Prostate gland (tissue), 2 donors: ENCODE measurements at regions not wholly inside any gene's neighbourhood (a gene's known extent, or its start where the extent isn't known, plus 50 kb on each side); places are given as distances from the start of the nearest gene placed in this dataset.

Experiments
- CTCF ChIP-seq, 4 experiments: fragments of 200-600 bp in 2 of 4; fragments of 450-650 bp in 2 of 4; sonication (generic) in 2 of 4; IDR thresholded peaks; 1 replicate in 3 of 4; 2 replicates in 1 of 4; pipeline ENCODE4 v1.5.1; 2016 to 2019; ENCODE audit warnings: antibody characterized with exemption in 4 of 4, mild to moderate bottlenecking in 2 of 4, moderate library complexity in 2 of 4
- POLR2A ChIP-seq: fragments of 450-650 bp; IDR thresholded peaks from one replicate; pipeline ENCODE4 v1.6.1; 2016; ENCODE audit warnings: antibody characterized with exemption, mild to moderate bottlenecking
- POLR2AphosphoS5 ChIP-seq: sonication (generic); formaldehyde crosslinking; IDR thresholded peaks from one replicate; pipeline ENCODE4 v1.6.1; 2017; ENCODE audit warnings: antibody characterized with exemption

- TF ChIP-seq CTCF (IDR thresholded peaks at IDR 0.05) (no peak), POLR2A (no peak), POLR2AphosphoS5 (no peak)
These were observed 131.1 kb downstream of the MTERF1 start for GRCh38 chr7:91749418-91749817.
